ENCODE measurements at regions not wholly inside any gene's neighbourhood (a gene's known extent, or its start where the extent isn't known, plus 50 kb on each side); places are given as distances from the start of the nearest gene placed in this dataset.
"Not testable (repeated sequence)": the region's sequence is repeated elsewhere in the genome, so short reads cannot be mapped to it uniquely, and the experiment has no call there.

DNA sequence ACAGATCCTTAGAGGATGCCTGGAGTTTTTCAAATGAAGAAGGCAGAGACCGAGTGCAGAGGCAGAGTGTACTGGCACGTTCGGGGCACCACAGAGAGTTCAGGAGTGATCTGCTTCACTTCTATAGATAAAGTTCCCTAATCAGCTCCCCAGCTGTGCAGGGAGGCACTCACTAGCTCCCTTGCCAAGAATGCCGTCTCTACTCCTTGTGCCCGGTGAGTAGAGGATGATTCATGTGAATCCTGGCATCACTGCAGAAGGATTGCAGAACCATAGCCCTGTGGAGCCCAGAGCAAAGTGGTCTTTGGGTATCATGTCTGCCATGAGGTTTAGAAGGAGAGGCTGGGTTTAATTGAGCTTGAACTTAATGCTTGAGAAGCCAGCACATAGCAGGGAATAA is 510.1 kb upstream of the RAB6C start:
- DNase-seq, result no peak

DNA sequence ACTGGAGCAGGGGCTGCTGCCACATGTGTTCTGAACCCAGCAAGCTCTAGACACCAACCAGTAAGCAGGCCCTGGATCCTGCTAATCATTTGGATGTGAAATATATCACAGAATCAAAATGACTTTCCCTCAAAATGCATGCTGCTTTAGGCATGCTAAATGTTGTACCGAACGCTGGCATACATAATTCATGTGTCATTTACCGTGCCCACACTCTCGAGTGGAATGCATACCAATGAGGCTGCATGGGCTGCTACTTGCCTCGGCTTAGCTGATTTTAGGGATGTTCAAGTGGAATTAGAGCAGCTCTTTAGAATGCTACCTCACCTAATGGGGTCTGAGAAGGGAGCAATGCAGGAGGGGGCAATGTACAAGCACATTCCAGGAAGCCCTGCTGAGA is 509.6 kb upstream of the RAB6C start:
- DNase-seq, result no peak

DNA sequence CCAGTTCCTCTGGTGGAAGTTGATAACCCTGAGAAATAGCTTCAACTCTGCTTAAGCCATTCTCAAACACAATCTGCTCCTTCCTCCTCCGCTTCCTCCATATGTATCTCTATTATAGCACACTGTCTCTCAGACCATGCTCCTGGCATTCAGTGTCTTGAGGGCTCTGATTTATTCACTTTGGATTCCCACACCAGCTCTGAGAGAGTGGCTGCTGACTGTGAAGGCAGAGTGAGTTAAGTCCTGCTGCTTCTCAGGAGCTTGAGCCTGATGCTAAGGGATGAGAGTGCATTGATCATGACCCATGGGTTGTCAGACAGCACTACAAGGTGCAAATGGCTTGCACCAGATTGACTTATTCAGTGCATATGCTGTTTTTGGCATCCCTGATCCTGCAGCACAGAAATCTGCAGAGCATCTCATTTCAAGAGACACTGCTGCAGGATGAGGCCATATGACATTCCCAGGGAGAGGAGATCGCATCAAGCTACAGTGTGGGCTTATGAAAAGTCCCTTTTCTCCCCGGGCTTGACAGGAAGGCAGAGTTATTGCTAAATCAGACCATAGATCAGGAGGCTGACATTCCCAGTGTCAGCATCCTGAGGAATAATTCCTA is 500.5 kb upstream of the RAB6C start:
- no peak for DNase-seq

DNA sequence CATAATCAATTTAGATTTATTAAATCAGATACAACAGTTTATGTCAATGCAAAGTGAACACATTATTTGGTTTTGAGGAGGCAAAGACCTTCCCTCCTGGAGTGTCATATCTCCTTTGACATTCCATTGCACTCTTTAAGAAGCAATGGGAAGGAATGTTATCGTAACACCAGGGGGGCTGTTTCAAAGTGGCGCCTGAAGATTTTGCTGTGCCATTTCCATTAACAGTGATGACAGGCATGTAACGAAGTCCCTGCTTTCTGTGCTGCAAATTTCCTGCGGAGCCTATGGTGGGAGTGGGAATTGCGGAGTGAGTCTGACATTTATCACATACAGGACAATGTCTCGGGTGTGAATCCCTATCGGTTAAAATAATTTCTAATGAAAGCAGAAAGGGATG is 499.6 kb upstream of the RAB6C start:
- no peak for DNase-seq

DNA sequence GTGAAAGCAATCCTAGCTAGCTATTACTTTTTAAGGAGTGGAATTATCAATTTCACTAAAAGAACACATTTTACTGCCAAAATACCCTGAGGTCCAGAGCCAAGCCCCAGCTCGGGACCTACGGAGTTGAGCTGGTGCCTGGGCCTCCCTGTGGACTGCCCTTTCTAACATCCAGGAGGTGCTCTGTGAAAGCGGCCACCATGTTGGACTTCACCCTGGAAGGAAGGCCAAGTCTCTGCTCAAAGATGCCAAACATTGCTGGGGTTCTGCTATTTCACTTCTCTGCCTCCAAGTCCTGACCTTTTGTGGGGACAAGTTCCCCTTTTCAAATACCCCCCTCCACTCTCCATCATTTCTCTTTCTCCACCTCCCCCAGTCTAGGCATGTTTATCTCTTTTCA is 498.7 kb upstream of the RAB6C start:
- no peak for DNase-seq

DNA sequence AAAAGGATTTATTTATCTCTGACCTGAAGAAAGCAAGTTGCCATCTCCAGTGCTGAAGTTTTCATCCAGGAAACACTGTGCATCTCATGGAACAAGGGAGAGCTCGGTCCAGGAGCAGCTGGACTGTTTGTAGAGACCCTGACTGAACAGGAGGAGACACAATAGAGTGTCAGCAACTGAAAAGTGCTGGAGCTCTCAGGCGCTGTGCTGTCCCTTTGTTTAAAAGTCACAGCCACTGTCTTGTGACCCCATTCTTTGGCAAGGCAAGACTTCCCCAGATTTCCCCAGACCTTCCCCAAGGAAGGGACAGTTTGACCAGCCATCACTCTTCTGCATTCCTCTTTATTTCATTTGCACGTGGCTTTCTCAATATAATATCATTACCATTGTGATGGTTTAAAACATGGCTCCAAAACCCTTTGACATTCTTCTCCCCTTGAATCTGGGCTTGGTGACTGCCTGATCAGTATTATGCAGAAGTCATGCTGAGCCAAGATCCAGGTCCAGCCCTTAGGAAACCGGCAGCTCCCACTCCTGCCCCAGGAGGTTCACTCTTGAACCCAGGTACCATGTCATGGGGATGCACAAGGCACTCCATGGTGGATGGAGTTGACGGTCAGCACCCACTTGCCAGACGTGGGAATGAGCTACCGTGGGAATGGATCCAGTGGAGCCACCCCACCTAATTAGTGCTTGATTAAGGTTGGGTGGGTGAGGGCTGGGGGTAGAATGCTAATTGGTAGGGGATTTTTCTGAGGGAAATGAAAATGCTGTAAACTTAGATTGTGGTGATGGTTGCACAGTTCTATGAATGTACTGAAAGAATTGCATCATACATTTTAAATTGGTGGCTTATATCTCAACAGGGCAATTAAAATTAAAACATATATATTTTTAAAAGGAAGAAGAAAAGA is 497.9 kb upstream of the RAB6C start:
- DNase-seq, result no peak

DNA sequence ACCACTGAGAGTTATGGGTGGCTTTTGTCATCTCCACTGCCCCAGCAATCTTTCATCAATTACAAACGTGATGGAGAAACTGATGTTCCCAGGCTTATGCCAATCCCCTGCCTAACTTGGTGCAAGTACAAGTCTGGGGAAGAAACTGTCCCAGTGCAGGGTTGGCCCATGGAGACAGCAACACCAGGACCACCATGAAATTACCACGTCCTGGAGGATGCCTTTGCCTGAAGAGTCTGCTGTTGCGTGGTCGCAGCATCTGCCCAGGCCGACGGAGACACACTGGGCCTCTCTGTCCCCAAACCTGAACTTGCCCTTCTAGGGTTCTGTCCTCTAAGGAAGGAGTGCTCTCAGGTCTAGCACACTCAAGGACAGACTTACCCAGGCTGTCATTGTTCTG is 496.8 kb upstream of the RAB6C start:
- DNase-seq, result no peak

DNA sequence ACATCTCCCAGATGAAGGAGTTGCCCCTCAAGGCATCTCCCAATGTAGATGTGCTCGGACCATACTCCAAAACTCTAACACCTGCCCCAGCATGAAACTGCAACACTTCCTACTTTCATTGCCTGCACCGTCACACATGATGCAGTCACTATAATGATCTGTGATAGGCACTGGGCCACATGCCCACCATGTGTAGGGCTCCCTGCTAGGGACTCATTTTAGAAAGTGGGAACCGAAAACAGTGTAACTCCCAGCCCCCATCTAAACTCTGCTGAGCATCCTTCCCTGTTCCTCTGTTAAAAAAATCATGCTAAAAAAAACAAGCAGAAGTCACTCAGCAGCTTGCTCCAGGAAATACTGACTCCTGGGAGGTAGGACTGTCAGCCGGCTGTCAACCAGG is 496.1 kb upstream of the RAB6C start:
- no peak for DNase-seq

DNA sequence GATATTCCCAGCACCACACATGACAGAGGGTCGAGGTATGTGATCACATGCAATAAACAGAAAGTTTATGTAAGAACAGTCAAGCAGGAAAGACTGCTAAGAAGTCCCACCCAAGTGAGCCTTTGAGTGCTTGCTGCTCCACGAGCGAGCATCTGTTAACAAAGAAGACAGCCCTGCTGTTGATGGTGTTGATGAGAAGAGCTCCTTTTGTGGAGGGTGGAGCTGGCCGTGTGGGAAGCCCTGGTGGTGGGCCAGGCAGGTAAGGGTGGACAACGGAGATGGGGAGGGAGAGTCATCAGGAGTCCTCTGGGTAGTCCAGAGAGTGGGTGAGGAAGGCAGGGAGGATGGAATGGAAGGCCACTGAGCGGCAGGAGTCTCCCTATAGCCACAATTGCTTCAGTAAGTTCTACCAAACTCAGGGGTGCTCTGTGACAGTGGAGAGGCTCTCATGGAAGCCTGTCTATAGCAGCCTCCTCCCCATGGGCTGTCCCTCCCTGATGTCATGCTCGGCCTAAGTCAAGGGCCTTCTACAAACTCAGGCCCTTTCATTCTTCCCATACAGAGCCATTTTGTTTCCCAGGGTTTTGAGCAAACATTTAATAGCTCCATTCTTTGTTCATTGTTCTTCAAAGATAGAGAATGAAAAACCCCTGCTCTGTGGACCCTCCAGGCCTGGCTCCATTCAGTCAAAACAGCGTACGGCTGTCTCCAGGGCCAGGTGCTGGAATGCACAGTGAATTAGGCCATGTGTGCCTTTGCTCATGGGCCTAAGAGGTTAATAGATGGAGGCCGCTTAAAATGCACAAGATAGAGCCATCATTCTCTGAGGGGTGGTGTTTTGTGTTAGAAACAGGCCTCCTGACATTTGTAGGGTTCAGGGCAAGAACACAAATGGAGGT is 494.2 kb upstream of the RAB6C start:
- DNase-seq, result no peak

DNA sequence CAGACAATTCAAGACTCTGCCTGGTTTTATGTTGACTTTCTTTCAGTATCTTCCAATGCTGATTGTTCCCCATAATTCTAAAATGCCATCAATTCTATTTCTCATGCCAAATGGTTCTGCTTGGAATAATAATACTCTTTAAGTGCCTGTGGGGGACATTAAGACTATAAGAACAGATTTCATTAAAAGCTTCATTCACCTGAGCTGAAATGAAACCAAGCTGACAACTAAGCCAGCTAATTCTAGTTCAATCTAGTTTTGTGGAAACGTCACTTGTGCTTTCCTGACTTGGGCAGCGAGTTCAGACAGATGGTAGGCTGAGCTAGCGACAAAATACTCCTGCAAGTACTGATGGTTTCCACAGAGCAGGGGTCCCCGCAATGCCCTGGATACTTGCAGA is 491.1 kb upstream of the RAB6C start:
- DNase-seq, result no peak

DNA sequence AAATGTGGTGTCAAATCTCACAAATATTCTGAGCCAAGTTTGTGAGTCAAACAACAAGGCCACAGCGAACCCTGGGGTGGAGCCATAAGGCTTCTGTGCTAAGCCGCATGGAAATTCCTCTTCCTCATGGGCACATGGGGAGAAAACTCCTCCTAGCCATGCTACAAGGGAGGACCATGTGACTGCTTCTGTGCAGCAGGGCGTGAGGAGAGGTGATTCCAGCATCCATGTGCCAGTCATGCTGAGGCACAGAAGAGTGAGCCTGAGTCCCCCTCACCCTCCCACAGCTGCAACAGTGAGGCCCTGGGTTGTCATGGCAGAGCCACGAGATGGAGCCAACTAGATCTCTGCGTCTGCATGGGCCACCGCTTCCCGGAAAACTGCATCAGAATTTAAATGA is 488.8 kb upstream of the RAB6C start:
- no peak for DNase-seq

DNA sequence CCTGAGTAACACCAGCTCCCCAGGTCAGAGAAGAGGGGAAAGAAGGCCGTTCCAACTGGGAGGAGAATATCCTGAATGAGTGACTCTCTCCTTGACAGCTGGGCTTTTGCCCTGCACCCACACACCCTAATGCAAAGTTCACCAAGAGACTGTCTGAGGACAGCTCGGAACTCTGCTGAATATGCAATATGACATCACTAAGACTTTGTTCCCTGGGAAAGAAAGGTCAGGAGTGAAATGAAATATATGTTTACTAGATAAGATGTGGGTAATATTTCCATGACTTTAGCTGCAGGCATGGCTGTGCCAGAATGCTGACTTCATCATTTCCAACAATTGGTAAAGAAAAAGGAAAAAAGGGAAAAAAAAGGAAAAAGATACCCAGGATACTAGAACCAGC is 488.2 kb upstream of the RAB6C start:
- DNase-seq, result no peak

DNA sequence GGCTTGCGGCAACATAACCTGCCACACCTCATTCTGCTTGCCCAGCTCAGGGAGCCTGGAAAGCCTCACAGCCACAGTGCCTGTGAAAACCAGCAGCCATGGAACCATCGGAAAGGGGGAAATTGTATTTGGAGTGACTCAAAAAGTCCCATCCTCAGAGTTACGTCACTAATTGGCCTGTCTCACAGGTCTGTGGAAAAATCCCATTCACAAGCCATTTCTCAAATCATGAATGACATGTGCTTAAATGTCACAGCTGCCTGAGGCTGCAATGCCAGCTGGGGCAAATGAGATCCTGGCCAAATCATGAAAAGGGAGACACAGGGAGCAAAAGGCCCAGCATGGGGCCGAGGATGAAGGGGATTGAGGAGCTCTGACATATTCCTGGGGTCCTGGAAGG is 486.9 kb upstream of the RAB6C start:
- no peak for DNase-seq

DNA sequence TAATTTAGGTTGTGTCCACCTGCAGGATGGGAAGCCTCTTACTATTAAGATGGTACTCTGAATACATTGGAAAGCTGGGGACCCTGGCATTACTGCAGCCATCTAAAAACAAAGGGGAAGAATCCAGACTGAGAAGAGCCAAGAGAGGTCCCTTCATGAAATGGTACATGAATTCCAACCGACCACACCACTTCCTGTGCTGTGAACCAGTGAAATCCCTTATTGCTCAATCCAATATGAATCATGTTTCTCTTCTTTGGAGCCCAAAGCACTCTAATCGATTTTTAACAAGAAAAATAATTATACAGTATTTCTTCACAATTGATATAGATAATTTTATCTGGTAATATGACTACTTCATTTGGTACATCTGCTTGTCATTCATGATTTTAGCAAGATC is 479.7 kb upstream of the RAB6C start:
- DNase-seq, result no peak

DNA sequence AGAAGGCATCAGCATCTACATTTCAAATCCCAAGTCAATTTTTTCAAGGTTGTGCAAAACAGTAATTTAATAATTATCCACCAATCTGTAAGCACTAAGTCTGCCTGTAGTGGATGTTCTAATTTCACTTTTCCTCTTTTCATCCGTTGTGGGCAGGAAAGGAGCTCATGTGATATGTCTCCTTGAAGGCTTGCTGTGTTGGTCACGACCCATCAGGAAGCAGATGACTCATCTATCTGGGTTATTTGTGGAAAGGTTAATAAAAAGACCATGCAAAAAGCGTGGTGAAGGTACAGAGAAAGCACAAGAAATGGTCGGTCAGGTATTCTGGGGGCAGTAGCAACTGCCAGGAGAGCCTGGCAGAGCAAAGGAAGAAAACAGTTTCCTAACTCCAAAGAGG is 476.7 kb upstream of the RAB6C start:
- DNase-seq, result no peak

DNA sequence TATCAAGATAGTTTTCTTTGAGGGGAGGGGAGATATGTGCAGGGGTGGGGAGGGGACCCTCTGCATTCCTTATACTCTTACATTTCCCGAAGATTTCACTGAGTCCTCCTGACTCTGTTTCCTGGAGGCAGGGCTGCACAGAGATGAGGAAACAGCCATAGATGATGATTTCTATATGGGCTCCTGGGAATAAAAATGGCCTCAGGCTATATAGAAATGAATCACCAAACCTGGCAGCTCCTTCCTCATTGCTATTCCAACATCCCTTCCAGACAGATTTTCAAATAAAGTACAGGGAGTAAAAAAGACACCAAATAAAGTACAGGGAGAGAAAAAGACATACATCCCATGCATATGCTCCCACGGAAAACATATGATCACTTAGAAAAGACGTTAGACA is 474.8 kb upstream of the RAB6C start:
- no peak for DNase-seq

DNA sequence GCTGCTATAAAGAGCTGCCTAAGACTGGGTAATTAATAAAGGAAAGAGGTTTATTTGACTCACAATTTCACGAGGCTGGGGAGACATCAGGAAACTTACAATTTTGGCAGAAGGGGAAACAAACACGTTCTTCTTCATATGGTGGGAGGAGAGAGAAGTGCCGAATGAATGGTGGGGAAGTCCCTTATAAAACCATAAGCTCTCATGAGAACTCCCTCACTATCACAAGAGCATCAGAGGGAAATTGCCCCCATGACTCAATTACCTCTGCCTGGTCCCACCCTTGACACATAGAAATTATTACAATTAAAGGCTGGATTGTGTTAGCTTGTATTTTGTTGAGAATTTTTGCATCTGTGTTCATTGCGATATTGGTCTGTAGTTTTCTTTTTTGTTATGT is 460.5 kb upstream of the RAB6C start:
- no peak for DNase-seq

DNA sequence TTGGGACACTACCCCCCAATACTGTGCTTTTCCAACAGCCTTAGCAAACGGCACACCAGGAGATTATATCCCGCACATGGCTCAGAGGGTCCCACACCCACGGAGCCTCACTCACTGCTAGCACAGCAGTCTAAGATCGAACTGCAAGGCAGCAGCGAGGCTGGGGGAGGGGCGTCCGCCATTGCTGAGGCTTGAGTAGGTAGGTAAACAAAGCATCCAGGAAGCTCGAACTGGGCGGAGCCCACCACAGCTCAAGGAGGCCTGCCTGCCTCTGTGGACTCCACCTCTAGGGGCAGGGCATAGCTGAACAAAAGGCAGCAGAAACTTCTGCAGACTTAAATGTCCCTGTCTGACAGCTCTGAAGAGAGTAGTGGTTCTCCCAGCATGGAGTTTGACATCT is 447.3 kb upstream of the RAB6C start:
- not testable (repeated sequence) for DNase-seq

DNA sequence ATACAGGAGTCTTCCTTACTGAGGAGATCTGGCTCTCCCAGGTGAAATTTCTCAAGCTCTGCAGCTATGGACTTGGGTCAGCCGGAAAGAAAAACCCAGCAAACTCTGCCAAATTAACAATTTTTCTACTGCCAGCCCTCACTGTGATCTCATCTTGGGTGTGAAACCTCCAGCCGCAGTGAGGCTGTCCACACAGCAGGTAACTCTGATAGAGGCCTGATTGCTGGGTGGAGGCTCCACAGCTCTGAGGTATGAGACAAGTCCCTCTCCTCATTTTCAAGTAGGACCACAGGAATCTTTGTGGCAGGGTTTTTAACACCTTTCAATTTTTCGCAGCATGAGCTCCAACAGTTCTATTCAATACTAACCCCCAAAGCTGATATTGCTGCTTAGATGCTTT is 430.6 kb upstream of the RAB6C start:
- DNase-seq, result no peak

DNA sequence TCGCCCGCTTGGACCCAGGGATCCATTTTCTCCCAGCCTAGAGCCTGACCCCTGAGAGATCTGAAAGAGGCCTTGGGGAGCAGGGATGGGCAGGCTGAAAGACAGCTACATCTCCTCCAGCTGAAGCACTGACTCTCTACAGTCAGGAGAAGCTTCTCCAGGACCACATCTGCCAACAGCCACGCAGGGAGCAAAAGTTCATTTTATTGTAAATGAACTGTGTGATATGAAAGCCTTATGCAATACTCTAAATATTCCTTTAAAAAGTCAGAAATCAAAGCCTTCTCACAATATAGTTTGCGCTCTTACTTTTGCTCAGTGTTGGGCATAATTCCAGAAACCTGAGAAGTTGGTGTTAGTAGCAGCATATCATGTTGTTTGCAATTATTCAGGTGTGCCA is 428.9 kb upstream of the RAB6C start:
- DNase-seq, result no peak

DNA sequence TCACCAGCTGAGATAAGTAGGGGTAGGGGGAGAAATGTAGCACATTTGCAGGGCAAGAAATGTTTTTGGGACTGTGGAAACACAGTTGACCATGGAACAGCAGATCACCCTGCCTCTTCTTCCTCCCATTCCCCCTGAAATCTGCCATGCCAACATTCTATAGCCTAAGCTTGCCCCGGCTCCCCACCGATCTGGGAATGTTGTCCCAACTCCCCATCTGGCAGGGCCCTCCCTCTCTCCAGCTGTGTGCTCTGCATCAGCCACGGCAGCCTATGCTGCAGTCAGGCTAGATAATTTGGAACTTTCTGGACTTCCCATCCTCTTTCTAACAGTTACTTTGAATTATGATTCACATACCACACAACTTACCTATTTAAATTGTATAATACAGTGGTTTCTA is 425.1 kb upstream of the RAB6C start:
- DNase-seq, result no peak

DNA sequence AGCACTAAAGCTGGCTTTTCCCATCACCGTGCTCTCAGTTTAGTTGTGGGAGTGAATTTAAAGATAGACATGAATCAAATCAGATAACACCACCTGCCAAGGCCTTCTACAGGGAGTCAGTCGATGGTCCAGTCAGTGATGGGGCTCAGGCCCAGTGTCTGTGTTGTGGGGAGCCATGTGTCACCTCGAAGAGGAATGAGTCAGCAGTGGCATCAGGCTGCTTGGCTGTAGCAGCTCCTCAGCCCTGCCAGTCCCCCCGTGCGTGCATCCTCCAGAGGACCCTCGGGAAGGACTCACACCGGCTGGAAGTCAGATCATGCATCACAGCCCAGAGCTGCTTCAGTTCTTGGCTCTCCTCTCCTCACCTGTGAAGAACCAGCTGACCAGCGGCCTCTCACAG is 420.4 kb upstream of the RAB6C start:
- DNase-seq, result no peak

DNA sequence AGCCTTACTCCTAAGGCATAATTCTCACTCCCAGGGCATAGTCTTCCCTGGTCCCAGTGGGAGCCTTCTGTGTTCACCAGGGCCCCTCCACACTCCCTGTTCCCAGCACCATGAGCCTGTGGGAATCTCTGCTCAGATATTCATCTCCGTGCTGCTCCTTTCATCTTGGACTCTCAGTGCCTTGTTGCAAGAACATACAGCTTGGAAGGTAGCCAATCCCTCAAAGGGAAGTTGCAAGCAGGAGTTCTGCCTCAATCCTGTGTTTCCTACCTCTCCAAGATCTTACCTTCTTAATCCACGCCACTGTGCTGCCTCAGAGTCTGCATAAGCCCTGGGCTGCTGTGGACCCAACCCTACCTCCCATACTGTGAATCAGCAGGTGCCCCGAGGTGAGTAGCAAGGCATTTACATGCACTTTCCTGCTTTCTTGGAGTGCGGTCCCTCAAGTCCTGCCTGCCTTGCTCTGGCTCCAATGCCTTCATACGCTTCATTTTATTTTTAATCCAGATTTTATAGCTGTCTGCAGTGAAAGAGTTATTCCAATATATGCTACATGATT is 413.8 kb upstream of the RAB6C start:
- no peak for DNase-seq

Data from stimulated activated CD8-positive, alpha-beta memory T cell treated with anti-CD3 and anti-CD28 coated beads, Interleukin-4, amount 100 ng/mL, for 48 hours (primary cell).